ENCODE measurements at regions not wholly inside any gene's neighbourhood (a gene's known extent, or its start where the extent isn't known, plus 50 kb on each side); places are given as distances from the start of the nearest gene placed in this dataset.

DNA sequence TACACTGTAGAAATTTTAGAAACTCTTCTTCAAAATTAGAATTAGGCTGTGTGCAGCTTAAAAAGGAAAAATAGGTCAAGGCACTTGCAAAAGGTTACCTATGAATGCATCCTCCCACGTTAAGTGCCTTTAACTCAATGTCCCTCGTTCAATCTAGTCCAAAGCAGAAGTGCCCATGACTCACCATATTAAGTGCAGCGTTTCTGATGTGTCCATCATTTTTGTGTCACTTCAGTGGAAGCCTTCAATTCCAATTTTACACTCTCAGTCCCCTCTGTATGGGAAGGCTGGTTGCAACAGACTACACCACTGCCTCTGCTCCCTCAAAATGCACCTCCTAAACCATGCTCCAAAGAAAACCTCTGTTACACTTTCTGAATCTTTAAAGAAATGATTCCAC, 53.4 kb downstream of the FOXB1 start:
- no peak for DNase-seq

DNA sequence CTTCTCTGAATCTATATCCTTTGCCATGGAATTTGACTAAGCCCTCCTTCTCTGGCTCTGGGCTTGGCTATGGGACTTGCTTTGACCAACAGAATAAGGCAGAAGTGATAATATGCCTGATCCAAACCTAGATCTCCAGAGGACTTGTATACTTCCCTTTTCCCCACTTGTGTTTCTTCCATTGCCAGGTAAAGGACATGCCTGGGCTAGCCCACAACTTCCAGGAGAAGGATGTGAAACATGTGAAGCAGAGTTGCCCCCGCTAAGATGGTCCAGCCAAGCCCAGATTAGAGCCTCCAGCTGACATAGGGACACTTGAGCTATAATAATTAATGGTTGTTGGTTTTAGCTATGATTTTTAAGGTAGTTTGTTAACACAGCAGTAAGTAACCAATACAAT, 55.1 kb downstream of the FOXB1 start:
- no peak for DNase-seq

DNA sequence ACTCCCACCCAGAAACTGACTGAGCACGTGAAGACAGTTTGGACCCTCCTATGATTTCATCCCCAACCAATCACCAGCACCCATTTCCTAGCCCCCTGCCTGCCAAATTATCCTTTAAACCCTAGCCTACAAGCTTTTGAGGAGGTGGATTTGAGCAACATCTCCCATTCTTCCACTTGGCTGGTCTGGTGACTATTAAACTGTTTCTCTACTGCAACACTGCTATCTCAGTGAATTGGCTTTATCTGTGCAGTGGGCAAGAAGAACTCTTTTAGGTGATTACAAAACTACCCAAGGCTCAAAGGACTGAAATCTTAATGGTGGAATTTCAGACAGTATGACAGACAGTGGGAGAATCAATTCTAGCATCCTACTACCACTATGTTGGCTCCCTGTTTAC, 57.6 kb downstream of the FOXB1 start:
- DNase-seq: no peak

DNA sequence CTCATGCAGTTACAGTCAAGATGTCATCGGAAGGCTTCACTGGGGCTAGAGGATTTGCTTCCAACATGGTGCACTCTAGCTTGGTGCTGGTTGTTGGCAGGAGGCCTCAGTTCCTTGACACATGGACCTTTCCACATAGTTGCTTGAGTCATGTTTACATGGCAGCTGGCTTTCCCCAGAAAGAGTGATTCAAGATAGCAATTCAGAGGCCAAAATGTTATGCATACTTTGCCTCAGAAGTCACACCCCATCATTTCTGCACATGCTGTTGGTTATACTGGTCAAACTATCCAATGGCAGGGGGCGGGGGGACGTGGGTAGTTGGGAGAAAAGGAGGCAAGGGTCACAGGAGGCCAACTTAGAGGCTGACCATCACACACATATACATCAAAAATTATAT, 58.7 kb downstream of the FOXB1 start:
- DNase-seq: no peak

DNA sequence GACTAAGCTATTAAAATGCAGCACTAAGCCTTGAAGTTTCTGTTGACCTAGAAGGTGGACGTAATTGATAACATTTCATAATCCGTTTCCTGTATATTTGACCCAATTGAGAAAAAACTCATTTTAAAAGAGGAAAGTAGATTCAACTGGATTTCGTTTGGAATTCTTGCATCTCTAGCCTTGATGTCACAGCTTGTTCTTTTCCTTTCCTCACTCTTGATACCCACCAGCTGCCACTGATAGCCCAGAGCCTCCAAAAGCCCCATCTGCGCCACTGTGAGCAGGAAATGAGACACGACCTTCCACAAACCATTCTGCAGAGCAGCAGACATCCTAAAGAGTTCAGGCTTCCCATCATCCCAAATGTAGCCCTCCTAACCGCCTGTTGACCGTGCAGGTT, 61.8 kb downstream of the FOXB1 start:
- no peak for DNase-seq

DNA sequence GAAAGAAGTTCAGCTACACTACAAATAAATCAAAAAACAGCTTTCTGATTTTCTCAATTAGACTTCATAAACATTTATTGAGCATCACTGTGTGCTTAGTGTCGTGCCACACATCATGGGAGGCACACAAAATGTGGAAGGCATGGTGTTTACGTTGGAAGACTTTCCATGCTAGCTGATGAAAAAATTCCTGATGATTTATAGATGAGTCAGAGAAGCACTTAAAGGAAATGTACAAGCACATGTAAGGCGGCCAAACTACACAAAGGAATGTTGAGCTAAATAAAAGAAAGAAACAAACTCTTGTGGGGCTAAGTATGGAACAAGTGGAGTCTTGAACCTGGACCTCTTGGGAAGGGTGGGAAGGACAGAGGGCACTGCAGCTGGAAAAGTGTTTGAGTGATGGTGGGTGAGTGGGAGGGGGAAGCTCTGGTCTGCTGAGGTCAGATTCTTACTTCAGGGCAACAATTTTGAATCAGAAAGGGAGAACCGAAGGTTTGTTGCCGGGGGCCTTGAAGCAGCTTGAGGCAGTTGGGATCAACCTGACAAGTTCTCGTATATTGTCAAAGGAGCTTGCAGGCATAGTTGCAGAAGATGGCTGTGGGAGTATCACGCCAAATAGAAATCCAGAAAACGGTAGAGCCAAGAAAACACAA, 66.9 kb downstream of the FOXB1 start:
- DNase-seq: no peak

DNA sequence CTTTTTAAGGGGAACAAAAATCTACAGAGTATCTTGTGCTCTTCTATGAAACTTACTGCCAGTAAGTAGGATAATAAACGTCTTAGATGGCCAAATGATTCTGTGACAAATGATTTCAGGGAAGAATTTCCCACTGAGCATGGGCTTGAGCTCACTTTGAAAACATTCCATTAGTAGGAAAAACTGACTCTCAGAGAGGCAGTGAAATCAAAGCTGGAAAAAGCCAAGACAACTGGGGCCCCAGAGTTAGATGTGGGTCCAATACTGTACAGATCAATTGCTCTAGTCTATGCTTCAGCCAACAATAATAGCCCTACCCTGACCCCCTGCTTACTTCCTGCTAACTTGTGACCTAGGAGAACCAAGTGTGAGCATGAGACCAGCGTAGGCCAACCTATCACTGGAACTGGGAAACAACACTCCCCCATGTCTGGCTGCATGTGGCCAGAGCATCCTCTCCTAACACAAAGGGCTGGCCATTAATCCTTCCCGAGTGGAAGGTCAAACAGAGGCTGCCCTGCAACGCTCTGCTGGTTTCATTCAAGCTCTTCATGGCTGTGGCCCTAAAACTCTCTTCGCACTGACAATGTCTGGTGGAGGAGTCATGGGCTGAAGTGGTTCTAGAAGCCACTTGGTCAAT, 68.8 kb downstream of the FOXB1 start:
- DNase-seq: no peak

DNA sequence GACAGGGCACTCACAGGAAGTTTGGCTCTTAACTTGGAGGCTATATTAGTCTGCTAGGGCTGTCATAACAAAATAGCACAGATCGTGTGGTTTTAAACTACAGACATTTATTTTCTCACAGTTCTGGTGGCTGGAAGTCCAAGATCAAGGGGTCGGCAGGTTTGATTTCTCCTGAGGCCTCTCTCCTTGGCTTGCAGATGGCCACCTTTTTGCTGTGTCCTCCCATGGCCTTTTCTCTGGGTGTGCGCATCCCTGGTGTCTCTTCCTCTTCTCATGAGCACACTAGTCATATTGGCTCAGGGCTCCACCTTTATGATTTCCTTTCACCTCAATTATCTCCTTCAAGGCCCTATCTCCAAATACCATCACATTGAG, 69.3 kb downstream of the FOXB1 start:
- DNase-seq: no peak

DNA sequence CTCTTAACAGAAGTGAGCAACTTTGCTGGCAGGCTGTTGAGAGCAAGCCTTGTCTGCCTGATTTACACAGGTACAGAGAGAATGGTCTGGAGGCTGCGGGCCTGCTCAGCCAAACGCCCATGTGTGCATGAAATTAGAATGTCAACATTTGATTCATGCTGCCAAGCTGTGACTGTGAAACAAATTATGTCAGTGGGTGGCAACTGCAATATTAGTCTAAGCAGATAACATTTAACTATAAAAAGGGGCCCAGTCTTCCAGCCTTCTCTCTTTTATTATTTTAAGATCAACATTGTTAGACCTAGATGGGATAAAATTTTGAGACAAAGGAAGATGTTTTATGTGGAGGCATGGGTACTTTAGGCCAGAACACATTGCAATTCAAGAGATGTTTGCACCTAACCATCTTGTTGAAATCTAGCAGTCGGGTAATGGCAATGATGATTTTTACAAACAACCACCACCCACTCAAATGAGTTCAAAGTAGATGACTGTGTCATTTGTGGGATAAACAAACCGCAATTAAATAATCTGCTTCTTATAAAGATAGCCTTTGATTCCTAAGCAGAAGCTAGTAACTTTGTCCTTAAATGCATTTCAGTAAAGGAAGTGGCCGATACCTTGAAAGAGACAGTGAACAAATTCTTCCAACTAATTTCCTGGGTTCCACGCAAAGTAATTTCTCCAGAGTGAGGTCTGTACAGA, 70.2 kb downstream of the FOXB1 start:
- DNase-seq: no peak

DNA sequence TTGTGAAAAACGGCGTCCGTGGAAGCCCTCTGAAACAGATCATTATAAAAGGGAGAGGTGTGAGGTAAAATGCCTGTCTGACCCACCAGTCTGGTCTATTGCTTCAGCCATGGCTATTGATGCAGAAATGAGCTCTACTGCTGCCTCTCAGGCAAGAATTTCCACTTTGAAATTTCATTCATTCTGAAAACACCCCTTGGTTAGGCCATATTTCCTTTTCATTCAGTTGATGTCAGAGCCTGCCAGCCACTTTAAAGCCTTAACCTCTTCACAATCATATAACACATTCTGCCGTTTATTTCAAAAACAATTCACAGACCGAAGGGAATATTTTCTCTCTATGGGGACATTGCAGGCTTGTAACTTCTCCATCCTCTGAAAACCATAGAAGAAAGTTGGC, 71.9 kb downstream of the FOXB1 start:
- no peak for DNase-seq

DNA sequence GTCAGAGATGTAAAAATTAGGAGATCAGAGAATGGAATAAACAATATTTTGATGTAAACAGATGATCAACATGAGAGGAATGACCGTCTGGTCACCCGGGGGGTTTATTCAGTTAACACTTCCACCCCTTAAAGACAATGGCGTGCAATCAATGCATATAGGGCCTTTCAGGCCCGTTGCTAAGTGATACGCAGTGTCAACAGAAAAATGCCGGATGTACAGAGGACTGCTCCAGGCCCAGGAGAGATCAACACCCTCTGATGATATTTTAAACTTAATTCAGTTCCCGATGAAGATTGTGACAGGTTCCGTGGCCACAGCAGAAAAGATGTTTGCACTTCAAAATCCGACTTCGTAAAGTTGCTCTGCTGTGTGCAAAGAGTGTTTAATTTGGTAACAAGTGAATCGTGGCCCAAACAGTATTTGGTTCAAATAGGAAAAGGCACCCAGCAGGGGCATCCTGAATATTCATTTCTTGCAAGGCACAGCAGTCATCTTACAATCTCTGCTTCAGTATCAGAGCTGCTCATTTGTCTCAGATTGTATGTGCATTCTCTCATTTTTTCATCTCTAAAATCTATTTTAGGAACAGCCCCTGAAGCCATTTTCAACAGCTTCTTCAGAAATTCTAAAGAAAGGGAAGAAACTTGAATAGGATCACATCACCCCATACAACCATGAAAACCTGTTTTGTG, 72.6 kb downstream of the FOXB1 start:
- DNase-seq: no peak

DNA sequence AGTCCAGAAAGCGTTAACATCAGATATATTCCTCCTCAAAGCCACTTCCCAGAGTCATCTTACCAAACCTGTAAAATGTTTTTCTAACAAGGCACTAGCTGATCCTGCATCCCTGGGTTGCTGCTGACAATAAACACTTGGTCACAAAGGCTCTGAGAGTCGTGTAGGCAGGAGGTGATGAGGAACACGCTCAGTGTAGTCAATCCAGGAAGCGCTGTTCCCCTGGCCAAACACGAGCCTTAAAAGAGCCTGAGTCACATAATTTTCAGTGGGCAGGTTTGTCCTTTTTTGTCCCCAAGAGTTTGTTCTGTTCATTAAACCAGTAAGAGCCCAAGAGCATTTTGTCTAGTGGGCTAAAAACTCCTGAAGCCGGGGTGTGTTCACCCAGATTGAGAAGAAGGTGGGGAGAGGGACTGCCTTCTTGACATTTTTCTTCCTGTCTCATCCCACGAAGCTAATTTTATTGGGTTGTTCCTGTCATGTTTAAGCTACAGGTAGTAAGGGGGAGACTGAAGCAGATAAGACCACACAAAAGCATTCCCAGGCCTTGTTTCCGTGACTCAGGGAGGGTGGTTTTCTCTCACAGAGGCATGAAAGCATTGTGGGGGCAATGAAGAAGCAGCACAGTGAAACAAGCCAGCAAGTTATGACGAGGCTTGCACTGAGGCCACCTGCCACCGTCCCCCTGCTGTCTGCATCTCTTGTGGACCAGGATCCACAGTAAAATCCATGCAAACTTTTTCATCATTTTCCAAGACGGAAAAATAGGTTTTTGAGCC, 73.7 kb downstream of the FOXB1 start:
- no peak for DNase-seq

DNA sequence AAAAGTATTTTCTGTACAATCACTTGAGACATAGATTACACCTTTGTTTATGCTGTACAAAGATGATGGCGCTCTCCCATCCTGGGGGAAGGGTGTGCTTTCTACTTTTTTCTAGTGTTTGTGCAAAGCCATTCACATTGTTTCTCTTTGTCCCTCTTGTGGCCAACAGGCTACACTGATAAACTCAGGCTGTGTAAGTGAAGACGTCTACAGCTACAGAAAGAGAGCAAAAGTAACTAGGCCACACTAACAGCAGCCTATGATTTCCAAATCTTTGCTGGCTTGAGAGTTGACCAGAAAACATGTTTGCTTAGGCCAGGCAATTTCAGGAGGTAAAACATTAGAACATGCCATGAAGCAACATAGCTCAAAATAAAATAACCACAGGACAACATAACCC, 75.1 kb downstream of the FOXB1 start:
- no peak for DNase-seq

DNA sequence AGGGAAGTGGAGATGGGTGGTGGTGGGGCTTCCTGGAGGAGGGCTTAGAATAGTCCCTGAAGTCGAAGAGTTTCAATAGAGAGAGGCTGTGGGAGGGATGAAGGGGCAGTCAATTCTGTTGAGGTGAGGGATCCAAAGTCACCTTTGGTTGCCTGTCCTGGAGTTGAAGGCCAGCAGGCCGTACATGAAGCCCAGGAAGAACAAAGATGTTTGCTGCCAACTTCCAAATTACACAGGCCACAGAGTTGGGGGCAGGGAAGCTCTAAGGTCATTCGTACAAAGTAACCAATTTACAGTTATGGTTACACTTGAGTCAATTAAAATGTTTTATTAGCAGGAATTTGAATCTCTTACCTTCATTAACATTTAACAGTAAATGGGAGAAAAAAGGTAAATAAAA, 77.9 kb downstream of the FOXB1 start:
- DNase-seq: no peak

DNA sequence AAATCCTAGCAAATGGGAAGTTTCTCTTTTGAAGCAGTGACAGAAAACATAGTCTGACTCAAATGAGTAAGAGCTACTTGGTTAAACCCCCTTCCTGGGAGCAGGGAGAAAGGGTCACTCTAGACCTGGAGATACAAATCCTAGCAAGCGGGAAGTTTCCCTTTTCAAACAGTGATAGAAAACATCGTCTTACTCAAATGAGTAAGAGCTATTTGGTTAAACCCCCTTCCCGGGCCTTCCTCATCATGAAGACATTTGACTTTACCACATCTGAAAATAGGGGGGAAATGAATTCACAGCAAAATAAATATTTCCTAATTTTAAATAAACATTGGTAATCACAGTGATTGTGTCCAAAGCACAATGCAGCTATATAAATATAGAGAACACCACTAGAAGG, 79.2 kb downstream of the FOXB1 start:
- DNase-seq: no peak

DNA sequence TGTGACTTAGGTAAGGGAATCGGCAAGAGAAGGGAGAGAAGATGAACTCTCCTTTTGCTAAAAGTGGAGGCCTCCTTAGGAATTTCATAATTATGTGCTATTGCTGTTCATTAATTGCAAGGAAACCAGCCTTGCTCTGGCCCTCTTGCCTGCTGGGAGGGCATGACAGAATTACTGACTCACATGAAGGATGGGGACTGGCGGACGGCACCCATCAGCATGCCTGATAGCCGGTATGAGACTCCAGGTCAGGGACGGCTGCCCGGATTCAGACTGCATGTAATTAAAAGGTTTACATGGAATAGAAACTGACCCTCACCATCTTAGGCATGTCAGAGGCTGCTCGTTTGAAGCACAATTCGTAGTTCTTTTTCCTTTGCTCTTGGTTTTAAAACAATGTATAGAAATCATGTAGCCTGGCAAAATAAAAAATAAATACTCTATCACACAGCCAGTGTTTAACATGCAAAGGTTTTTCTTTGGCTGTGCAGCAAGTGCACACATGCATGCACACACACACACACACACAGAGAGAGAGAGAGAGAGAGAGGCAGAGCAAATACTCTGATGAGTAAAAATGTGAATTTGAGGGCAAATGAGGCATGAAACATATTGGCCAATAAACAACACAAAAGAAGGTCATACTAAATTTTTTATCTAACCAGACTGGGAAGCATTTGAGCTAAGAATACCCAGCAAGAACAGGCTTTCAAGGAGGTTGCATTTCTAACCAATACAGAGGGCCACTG, 82.7 kb downstream of the FOXB1 start:
- DNase-seq: no peak

DNA sequence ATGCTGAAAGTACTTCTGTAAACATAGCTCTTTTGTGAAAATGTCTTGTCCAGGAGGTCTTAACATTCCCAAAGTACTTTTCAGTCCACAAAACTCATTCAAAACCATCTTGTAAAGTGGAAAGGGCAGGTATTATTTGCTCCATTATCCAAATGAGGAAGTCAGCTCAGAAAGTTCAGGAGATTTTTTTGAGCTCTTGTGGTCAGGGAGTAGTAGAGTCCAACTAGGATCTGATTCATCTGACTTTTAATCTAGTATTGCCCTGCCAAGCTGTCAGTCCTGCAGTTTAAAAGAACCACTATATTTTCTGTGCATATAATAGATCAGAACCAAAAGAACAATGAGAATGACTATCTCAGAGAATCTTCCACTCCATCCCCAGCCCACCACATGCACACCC, 83.5 kb downstream of the FOXB1 start:
- DNase-seq: no peak

DNA sequence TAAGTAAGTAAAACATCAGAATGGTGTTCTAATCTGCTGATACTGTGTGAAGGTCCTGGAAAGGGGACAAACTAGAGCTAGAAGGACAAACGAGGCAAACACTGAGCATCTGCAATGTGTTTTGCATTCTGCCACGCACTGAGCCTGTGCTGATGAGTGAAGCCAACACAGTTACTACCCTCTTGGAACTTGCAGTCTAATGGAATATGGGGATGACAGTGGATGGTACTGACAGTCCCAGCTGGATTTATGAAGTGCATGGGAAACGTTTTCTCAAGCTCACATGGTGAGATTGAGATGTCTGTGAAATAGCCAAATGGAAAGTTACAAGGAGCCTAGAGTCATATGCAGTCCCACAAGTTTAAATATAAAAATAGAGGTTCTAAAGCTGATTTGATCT, 86.6 kb downstream of the FOXB1 start:
- no peak for DNase-seq

DNA sequence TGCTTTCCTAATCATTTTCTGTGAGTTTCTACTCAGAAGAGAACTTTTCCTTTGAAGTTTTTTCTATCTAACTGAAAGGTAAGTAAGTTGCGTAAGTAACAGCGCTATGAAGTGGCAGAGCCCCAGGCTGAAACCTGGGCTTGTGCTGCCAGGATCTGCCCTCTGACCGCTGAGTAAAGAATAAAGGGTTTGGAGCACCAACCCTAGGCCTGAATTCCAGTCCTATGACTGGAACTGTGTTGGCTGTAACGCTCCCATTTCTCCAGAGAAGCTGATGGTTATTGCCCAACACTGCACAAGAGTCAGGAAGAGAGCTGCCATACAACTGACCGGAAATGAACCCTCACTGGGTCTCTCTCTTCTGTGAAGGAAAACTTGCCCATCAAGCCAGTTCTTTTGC, 87.0 kb downstream of the FOXB1 start:
- no peak for DNase-seq

DNA sequence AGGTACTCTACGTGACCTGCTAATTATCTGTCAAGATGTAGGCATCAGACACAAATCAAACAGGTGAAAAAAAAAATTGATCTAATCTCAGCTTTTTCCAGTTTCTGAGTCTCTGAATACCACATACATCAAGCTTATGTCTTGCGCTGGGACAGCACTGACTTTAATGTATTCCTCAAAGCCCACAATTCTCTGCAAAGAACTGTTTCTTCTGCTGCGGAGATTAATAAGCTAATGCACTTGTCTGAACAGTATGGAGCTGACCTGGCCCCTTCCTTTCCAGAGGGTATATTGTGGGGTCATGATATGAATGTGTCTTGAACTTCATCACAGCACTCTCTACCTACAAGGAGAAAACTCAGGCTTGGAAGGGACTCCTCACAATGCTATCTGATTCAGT, 87.8 kb downstream of the FOXB1 start:
- DNase-seq: no peak

DNA sequence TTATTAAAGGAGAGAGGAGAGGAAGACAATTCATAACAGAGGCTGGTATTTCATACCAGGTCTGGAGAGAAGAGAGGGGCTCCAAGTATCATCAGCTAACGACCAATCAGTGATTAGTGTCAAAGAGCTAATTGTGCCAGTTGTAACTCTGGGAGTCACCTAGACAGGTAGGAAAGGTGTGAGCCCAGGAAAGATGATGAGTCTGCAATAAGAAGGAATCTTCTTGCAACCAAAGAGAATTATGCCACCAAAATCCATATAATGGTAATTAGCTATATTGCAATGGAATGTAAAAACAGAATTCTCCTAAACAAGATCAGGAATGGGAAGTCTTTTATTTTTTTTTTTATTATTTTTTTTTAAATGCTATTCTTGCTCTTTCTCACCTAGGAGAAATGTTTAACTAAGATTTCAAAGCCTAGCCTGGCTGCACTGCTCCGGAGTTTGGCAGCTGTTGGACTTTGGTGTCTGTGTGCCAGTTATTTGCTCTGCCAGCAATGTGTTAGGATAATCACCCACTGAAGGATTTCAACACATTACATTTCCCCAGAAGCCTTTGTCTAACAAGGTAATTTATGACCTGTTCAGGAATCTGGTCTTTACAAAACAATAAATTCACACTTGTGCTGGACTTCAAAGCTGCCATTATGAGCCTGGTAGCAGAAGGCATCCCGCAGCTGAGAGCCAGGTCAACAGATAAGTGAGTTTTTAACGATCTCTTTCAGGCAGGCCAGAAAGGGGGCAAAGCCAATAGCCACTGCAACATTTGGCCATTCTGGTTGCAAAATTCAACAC, 89.4 kb downstream of the FOXB1 start:
- DNase-seq: no peak

DNA sequence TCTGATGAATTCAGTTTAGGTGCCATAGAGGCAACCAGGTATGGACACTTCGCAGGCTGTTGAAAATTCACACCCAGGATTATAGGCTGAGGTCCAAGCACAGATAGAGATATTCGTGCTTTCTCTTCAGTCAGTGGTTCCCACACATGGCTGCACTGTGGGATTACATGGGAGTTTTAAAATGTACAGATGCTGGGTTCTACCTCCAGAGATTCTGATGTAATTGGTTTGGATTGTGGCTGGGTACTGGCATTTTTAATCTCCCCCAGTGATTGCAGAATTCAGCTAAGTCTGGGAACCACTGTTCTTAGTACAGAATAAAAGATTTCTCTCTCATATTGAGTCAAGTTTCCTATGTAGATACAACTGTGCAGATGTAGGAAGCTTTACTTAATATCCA, 91.6 kb downstream of the FOXB1 start:
- no peak for DNase-seq

All from inflammatory macrophage treated with lipopolysaccharide for 4 hours (primary cell).